ENCODE measurements at regions not wholly inside any gene's neighbourhood (a gene's known extent, or its start where the extent isn't known, plus 50 kb on each side); places are given as distances from the start of the nearest gene placed in this dataset.

DNA sequence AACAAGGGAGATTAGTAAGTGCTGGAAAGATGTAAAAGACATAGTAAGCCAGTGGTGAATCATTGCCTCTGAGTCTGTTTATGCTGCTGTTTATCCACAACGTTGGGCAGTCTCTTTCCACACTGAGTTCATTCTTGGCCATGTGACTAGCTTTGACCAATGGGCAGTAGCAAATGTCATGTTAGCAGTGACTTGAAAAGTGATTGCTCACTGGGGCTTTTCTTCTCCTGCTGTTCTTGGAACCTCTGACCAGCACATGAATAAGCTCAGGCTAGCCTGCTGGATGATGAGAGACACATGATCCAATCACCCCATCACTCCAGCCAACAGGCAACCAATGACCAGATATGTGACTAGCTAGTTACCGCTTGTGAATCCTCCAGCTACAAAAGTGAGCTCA lies 360.4 kb downstream of the SLC4A3 start:
- TF ChIP-seq POLR2AphosphoS5 (IDR thresholded peaks at IDR 0.05) (no peak), RAD21 (conservative IDR thresholded peaks at IDR 0.05) (no peak), TAF1 (IDR thresholded peaks at IDR 0.05; ENCODE audit: low read depth) (no peak), EZH2 (IDR thresholded peaks at IDR 0.05; ENCODE audit: borderline replicate concordance, insufficient read depth, low read length, poor library complexity, severe bottlenecking) (no peak), MXI1 (conservative IDR thresholded peaks at IDR 0.05; ENCODE audit: poor library complexity, severe bottlenecking) (no peak), SMC3 (conservative IDR thresholded peaks at IDR 0.05; ENCODE audit: poor library complexity) (no peak), EP300 (conservative IDR thresholded peaks at IDR 0.05; ENCODE audit: poor library complexity, severe bottlenecking) (no peak)
- TF ChIP-seq, protein P1, sequence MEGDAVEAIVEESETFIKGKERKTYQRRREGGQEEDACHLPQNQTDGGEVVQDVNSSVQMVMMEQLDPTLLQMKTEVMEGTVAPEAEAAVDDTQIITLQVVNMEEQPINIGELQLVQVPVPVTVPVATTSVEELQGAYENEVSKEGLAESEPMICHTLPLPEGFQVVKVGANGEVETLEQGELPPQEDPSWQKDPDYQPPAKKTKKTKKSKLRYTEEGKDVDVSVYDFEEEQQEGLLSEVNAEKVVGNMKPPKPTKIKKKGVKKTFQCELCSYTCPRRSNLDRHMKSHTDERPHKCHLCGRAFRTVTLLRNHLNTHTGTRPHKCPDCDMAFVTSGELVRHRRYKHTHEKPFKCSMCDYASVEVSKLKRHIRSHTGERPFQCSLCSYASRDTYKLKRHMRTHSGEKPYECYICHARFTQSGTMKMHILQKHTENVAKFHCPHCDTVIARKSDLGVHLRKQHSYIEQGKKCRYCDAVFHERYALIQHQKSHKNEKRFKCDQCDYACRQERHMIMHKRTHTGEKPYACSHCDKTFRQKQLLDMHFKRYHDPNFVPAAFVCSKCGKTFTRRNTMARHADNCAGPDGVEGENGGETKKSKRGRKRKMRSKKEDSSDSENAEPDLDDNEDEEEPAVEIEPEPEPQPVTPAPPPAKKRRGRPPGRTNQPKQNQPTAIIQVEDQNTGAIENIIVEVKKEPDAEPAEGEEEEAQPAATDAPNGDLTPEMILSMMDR (IDR thresholded peaks at IDR 0.05; ENCODE audit: poor library complexity, severe bottlenecking) = no peak
- TF ChIP-seq, protein P2, sequence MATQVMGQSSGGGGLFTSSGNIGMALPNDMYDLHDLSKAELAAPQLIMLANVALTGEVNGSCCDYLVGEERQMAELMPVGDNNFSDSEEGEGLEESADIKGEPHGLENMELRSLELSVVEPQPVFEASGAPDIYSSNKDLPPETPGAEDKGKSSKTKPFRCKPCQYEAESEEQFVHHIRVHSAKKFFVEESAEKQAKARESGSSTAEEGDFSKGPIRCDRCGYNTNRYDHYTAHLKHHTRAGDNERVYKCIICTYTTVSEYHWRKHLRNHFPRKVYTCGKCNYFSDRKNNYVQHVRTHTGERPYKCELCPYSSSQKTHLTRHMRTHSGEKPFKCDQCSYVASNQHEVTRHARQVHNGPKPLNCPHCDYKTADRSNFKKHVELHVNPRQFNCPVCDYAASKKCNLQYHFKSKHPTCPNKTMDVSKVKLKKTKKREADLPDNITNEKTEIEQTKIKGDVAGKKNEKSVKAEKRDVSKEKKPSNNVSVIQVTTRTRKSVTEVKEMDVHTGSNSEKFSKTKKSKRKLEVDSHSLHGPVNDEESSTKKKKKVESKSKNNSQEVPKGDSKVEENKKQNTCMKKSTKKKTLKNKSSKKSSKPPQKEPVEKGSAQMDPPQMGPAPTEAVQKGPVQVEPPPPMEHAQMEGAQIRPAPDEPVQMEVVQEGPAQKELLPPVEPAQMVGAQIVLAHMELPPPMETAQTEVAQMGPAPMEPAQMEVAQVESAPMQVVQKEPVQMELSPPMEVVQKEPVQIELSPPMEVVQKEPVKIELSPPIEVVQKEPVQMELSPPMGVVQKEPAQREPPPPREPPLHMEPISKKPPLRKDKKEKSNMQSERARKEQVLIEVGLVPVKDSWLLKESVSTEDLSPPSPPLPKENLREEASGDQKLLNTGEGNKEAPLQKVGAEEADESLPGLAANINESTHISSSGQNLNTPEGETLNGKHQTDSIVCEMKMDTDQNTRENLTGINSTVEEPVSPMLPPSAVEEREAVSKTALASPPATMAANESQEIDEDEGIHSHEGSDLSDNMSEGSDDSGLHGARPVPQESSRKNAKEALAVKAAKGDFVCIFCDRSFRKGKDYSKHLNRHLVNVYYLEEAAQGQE (IDR thresholded peaks at IDR 0.05; ENCODE audit: borderline replicate concordance) = no peak
